GM21447 (cell line): ENCODE measurements at regions not wholly inside any gene's neighbourhood (a gene's known extent, or its start where the extent isn't known, plus 50 kb on each side); places are given as distances from the start of the nearest gene placed in this dataset.

Experiments
- ATAC-seq: cut with Tn5 transposase; IDR thresholded peaks from one replicate; pipeline ENCODE4 v1.9.1; 2021; ENCODE audit not compliant: unreplicated experiment

DNA sequence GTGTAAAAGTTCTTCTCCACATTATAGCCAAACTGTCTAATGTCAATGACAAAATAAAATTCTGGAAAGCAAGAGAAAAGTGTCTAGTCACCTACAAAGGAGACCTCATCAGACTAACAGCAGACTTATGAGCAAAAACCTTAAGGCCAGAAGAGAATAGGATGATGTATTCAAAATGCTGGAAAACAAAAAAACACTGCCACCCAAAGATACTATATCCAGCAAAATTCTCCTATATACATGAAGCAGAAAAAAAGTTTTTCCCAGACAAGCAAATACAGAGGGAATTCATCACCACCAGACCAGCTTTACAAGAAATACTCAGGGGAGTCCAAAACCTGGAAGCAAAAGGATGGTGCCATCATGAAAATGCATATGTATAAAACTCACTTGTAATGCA is 755.6 kb upstream of the CITED2 start:
- ATAC-seq: no peak

DNA sequence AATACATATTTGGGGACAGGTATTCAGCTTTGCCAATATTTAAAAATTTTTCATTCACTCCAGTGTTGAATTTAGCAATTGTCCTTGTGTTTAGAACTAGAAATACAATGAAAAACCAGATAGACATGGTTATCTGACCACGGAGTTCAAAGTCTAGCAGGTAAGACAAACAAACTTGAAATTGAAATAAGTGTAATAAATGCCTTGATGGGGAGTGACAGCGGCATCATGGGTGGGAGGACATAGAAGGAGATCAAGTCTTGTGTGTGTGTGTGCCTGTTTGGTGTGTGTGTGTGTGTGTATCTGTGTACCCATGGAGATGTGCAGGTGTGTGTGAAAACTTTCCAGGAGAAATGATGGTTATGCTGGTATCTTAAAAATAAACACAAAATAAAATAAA is 750.0 kb upstream of the CITED2 start:
- ATAC-seq: no peak

DNA sequence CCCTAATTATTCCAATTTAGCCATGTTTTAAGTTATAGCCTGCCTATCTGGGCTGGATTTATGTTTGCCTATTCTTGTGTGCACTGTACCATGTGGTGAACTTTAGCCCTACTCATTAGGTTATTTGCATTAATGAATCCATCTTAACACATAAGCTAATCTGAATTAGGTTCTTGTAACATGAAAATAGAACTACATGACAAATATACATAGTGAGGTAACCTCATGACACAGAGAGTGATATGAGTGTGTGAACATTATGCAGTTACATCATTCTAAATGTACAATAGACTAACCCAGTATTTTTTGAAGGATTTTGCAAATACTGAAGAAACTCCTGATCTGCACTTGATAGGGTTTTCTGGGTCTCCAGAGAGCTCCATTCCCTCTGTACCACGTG is 733.7 kb upstream of the CITED2 start:
- no peak for ATAC-seq

DNA sequence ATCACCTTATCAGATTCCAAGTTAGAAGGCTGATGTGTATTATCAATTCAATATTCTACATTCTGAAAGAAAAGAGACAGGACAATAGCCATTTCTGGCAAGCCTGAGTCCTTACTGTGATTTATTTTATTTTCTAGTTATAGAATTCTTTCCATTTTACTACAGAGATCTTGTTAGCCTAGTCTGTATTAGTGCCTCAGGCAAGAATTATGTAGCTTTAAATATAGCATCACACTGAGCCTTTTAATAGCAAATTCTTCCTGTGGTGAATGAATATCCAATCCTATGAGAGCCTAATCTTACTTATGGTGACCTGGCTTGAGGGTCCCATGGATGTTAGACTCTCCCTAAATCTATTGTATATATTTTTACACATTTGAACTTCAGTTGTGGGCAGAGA is 732.8 kb upstream of the CITED2 start:
- ATAC-seq: no peak

DNA sequence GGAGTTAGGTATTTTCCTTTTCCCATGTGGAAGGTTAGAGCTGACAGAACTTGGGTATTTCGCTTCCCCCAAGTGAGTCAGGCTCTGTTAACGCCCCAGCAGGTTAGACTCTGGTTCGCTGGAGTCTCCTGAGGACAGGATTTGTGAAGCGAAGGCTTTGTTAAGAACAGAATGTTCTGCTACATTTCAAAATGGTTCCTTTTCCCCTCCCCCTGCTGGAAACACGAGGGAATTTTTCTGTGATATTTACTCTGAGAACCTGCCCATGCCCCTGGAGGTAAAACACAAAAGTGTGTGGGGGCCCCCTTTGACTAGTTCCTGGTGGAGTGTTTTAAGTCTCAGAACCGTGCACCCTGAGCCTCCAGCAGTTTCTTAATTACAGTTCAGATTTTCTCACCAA is 731.4 kb upstream of the CITED2 start:
- ATAC-seq: no peak

DNA sequence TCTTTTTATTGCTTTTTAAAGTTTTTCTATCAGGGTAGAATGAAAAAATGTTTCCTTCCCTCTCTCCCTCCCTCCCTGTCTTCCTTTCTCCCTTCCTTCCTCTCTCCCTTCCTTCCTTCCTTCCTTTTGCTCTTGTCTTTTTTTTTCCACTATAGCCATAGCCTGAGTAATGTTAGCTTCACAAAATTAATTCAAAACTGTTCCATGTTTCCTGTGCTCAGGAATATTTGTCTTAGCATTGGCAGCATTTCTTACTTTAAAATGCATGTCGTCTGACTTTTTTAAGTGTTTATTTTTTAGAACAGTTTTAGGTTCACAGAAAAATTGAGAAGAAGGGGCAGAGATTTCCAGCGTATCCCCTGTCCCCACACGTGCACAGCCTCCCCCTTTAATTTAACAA is 730.8 kb upstream of the CITED2 start:
- no peak for ATAC-seq

DNA sequence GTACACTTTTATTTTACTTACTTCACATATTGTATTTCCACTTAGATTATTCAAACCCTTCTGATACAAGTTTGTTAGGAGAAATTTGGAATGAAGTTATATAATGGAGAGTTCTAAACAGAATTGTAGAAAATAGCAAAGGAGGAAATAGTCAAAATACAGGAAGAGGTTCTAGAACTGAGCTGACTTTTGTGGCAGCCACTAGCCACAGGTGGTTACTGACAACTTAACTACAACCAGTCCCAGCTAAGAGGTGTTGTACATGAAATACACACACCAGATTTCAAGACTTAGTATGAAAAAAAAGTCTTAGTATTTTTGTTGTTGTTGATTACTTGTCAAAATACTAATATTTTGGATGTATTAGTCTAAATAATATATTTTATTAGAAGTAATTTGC is 727.4 kb upstream of the CITED2 start:
- no peak for ATAC-seq

DNA sequence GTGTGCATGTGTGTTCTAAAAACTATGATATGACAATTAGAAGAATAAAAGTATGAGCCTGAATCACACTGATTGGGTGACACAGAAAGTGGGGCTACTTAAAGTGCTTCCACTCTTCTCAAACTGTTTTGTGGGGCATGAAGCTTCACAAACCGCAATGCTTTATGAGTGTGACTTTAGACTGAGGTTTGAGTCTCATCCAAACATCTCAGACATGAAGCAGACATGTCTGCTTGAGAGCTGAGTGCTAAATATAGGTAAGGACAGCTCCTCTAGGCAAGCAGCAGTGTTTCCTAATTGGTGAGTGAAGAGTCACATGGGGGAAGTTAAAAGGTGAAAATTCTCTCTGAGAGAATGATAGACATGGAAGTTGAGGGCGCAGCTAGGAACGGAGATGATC is 726.9 kb upstream of the CITED2 start:
- no peak for ATAC-seq

DNA sequence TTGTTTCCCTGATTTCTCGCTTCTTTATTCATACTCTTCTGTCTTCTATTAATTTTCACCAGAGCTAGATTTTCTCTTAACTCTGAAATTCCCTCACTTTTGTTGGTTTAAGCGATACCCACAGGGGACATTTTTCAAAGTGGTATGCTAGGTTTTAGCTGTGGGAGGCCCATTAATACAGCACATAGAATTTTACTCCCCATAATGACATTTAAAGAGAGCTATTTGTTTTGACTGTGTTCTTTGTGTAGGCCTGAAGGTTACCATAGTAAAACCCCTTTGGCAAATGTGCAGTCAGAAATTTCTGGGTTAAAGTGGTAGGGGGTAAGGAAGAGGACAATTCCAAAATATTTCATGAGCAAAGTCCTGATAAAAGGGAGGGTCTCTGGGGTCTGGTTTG is 721.1 kb upstream of the CITED2 start:
- no peak for ATAC-seq

DNA sequence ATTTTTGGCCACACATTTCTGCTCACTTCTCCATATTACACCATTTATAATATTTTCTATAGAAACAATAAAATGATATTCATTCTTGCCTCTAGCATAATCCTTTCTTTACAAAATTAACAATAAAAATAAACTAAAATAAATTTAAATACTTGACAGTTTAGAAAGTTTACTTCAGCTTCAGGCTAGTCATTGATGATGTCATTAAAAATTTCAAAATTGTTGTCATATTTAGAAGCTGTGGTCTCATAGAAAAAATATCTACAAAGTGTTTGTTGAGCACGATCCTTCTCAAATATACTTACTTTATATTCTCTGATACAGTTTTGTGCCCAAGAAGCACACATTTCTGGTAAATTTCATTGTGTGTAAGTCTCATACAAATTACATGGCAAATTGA is 717.4 kb upstream of the CITED2 start:
- ATAC-seq: no peak

DNA sequence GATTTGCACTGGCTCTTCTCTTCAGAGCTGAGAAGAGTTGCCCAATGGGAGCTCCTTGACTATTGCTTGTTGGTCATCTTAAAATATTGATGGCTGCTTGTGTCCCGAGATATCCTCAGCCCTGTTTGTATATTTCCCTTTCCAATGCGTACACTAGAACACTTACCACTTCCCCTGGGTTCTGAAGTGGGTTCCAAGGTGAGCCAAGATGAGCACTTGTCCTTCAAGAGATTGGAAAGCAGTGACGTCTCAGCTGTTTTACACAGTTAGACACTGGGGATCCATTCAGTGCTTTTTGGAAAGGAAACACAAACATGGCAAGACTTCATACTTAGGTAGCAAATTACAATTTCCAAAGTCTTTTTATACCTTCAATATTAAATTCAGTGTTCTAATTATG is 716.4 kb upstream of the CITED2 start:
- no peak for ATAC-seq

DNA sequence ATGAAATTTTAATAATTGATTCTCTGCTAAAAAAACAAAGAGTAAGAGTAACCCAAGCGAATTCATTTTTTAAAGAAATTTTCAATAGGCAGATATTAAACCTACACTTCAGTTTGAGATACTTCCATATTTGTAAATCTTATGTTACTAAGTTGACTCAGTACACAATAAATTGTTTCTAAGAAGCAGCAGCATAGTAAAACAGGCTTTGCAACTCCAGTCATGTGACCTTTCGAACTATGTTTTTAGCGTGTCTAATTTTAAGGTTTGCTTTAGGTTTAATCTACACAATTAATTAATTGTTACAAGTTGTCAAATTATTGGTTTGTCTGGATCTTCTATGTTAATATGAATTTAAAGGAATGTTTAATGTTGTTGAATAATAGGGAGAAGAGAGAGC is 708.9 kb upstream of the CITED2 start:
- ATAC-seq: no peak

DNA sequence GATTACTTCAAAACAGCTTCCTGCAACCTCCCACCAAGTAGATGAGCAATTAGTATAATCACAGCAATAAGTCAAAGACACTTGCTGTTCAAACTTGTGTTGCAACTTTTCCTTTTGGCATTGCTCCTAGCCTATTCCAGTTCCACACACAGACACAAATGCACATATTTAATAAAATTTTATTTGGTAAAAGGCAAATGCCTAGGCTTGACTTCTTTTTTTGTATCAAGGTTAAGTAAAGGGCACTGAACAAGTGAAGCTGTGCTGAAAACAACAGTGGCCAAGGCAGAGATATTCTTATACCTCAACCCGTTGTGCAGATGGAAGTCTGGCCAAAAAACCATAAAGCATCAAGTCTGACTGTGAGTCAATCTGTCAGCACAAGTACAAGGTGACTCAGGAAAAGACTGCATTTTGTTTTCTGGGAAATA is 708.4 kb upstream of the CITED2 start:
- no peak for ATAC-seq

DNA sequence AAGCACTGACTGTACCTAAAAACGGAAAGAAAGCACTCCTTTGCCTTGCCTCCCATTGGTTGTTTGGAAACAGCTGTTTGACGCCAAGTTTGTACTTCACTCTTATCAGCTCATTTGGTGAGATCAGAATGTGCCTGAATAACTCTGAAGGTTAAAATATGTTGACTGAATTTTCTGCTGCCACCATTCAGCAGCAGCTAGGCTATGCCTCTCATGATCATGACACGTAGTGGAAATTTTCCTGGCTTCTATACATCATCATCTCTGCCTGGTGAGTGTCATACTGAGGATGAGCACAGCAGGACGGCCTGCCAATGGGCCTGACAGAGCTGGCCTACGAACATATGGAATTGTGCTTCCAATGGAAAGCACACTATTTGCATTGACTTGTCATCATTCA is 704.9 kb upstream of the CITED2 start:
- ATAC-seq: no peak

DNA sequence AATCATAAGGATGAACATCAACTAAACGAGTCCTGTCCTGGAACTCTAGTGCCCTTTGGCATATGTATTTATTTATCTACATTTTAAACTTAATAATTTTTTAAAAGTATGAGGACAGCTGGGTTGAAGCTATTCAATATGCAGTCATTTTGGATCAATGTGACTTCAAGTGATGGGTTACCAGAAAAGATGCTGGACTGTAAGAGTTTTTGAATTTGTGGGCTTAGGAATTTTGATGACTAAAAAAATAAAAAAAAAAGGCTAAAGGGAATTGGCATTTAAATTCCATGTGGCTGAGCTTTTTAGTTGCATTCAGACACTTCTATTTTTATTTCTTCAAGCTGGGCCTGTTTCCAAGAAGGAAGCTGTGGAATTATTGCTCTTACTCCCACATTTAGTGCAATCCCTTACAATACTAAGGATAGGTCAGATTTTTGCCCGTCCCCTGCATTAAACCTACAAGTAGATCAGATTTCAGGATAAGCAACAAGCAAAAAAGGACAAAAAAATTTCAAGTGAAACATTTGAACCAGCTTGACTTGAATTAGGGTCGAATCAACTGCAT is 704.2 kb upstream of the CITED2 start:
- ATAC-seq: no peak

DNA sequence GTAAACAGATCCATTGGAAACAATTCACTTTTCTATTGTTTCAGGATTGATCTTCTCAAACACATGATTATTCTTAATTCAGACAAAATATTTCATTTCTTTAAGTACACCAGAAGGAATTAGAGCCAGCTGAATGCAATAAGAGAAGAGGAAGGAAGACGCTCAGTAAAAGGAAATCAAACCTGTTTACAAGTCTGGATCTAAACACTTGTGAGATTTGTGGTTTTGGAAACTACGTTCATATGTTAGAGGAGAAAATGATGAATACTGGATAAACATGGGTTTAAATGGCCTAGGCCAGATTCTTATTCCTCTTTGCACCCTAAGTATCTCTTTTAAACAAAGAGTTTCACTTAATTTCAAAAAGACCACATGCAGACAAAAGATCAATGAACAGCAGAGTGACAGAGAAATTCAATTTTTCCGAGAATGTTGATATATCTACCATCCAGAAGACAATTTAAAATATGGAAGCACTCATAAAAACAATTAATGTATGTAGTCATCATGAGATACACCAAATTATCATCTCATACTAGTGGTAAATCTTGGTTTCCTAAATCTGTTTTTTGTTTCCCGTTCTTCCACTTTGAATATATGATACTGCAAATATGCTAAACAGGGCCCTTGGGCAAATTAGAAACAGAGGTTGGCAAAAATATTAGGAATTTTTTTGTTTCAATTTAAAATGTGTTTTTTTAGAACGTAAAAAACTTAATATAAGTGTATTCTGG is 703.5 kb upstream of the CITED2 start:
- no peak for ATAC-seq

DNA sequence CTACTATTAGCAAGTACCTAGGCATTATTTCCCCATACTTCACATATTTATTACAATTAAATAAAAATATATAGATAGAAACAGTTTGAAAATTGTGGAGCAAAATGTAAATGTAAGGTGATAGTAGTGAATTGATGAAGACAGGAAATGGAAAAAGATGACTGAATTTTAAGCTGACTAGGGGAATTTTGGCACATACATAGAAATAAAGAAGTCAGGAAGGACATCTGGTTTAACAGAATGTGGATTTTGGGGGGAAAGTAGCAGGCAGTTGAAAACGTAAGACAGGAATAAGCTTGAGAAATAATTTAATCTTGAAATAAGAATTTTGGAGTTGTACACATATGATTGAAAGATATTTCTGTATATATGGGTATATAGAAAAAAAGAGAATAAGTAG is 701.7 kb upstream of the CITED2 start:
- ATAC-seq: no peak

DNA sequence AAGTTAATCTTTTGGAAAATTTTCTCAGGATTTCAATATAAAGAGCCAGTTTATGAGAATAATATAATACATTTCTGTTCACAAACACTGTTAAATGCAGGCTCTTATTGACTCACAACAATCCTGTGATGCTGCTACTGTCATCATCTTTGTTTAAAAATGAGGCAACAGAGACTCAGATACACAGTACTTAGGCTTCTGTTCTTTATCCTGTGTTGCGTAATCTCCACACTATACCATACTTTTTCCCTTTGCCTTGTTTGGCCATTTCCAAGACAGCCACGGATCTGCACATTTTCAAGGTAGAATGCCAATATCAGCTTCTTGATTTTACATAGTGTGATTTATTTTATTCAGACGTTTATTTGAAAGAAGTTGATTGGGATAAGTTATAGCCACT is 699.0 kb upstream of the CITED2 start:
- no peak for ATAC-seq

DNA sequence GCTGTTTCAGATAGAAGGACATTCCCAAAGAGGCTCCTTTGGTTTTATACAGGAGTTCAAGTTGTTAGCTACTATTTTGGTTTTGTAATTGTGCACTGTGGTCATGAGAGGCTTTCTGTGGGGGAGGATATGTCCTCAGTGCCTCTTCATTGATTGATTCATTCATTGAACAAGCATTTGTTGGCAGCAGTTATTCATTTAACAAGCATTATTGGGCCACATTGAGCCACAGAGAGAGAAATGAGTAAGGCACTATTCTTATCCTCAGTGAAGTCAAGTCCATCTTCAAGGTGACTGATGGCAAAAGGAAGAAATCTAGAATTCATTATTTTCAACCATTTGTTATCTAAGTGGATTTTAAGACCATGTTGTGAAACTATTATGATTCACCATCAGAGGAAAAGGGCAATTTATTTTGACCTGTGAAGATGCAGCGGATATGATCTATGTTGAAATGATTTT is 697.2 kb upstream of the CITED2 start:
- no peak for ATAC-seq

DNA sequence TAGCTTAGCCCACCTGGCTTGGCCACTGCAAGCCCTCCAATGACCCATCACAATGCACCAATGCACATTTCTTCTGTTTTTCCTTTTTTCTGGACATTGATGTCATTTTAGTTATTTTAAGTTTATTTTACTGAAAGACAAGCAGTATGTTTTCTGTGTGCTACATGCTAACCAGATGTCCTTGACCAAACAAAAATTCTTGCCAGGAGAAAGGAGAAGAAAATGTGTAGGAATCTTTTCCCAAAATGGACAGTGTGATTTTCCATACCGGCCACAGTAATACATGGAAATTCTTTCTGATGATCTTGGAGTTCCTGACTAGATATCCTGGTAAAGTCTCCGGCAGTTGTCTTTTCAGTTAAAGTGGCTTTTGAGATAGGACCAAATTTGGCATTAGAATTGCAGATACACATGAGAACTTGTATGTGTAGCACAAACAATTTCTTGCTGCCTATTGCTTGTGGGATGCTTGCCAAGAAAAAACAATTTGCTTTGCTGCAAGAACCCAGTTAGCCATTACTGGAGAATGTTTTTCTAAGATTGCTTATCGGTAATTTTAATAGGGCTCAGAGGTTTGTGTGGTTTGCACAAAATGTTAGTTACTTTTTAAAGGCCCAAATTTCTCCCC is 696.5 kb upstream of the CITED2 start:
- no peak for ATAC-seq

DNA sequence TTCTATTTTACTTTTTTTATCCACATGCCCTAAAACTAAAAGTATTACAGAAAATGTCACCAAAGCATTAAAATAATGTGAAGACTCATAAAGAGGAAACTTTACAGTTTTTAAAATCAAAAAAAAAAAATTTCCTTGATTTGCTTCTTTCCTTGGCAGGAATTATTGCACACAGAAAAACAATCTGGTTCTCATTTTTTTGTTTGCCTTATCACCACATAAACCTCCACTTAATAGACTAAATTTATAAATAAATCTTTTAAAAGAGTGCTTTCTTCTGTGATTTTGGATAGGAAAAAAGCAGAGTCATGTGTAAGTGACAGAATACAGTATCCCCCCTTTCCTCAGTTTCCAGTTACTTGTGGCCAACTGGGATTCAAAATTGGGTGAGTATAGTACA is 695.1 kb upstream of the CITED2 start:
- no peak for ATAC-seq

DNA sequence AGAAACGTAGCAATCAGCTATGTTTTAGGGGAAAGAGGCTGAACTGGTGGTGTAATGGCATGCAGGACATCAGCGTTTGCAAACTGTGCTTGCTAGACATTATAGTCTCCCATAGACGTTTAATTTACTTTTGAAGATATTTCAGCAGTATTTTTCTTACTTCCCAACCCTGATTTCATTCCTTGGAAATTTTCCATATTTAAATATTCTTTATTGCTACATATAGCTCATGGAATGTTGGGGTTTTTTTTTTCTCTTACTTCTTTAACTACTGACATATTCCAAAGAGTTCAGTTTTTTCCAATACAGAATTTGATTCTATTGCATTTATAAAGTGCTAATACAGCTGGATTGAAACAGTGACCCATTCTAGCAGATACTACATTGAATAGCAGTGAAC is 694.4 kb upstream of the CITED2 start:
- no peak for ATAC-seq

DNA sequence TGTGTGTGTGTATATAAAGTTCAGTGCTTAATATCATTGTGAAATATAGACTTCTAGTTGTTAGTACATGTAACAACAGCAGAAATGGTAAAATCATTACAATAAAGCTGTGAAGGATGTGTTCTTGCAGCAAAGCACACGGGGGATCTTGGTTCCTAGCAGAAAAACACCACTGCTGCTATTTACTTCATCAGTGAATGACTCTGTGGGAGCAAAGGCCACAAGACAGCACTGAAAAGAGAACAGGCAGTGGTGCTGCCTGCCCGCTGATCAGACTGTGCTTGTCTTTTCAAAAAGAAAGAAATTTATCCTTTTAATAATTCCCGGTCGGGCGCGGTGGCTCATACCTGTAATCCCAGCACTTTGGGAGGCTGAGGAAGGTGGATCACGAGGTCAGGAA is 689.9 kb upstream of the CITED2 start:
- ATAC-seq: no peak
